Effector CD4-positive, alpha-beta T cell (primary cell): ENCODE measurements at regions not wholly inside any gene's neighbourhood (a gene's known extent, or its start where the extent isn't known, plus 50 kb on each side); places are given as distances from the start of the nearest gene placed in this dataset.
"Not testable (repeated sequence)": the region's sequence is repeated elsewhere in the genome, so short reads cannot be mapped to it uniquely, and the experiment has no call there.

Experiments
- DNase-seq: peaks from one replicate; pipeline ENCODE4 v3.0.0-alpha.2; 2020

GRCh38 chr6:44049989-44050871, 77.0 kb downstream of the MRPL14 start:
- no peak for DNase-seq

- DNase-seq: no peak
Measured at GRCh38 chr6:44049163-44049988, 77.9 kb downstream of the MRPL14 start.

GRCh38 chr6:44048277-44048676, 79.0 kb downstream of the MRPL14 start:
- no peak for DNase-seq

GRCh38 chr6:44047801-44048200, 79.5 kb downstream of the MRPL14 start:
- DNase-seq: no peak

GRCh38 chr6:44047179-44047546, 80.1 kb downstream of the MRPL14 start:
- no peak for DNase-seq

GRCh38 chr6:44046516-44047178, 80.6 kb downstream of the MRPL14 start:
- no peak for DNase-seq

- no peak for DNase-seq
Measured at GRCh38 chr6:44045672-44046015, 81.6 kb downstream of the MRPL14 start.

GRCh38 chr6:44044940-44045671, 82.1 kb downstream of the MRPL14 start:
- no peak for DNase-seq

GRCh38 chr6:44044154-44044539, 83.1 kb downstream of the MRPL14 start:
- no peak for DNase-seq

- DNase-seq: no peak
Measured at GRCh38 chr6:44043479-44044153, 83.6 kb downstream of the MRPL14 start.

GRCh38 chr6:44042989-44043478, 84.2 kb downstream of the MRPL14 start:
- DNase-seq: no peak

GRCh38 chr6:44042261-44042988, 84.8 kb downstream of the MRPL14 start:
- no peak for DNase-seq

- no peak for DNase-seq
Measured at GRCh38 chr6:44041461-44042260, 85.6 kb downstream of the MRPL14 start.

- no peak for DNase-seq
Measured at GRCh38 chr6:44040786-44041185, 86.5 kb downstream of the MRPL14 start.

- DNase-seq: no peak
Measured at GRCh38 chr6:44039839-44040350, 87.4 kb downstream of the MRPL14 start.

- DNase-seq: no peak
Measured at GRCh38 chr6:44039191-44039719, 88.0 kb downstream of the MRPL14 start.

GRCh38 chr6:44038543-44039065, 88.6 kb downstream of the MRPL14 start:
- no peak for DNase-seq

- DNase-seq: no peak
Measured at GRCh38 chr6:44037847-44038542, 89.3 kb downstream of the MRPL14 start.

- not testable (repeated sequence) for DNase-seq
Measured at GRCh38 chr6:44037276-44037675, 90.0 kb downstream of the MRPL14 start.
